ENCODE measurements at regions not wholly inside any gene's neighbourhood (a gene's known extent, or its start where the extent isn't known, plus 50 kb on each side); places are given as distances from the start of the nearest gene placed in this dataset.
"Not testable (repeated sequence)": the region's sequence is repeated elsewhere in the genome, so short reads cannot be mapped to it uniquely, and the experiment has no call there.

GRCh38 chr18:42513441-42513840 is 558.4 kb downstream of the PIK3C3 start:
- no peaks in the 10 kb centered on the region for H3K4me1 ChIP-seq
- 82 to 89% methylated on average over 1 of the region's 1 CpG for WGBS, 2 donors
- no peaks in the 10 kb centered on the region for H3K36me3 ChIP-seq
- TF ChIP-seq POLR2AphosphoS5 (IDR thresholded peaks at IDR 0.05): no peak
- TF ChIP-seq POLR2A (IDR thresholded peaks at IDR 0.05): no peak
- no peak for TF ChIP-seq EP300 (IDR thresholded peaks at IDR 0.05)
- TF ChIP-seq CTCF (IDR thresholded peaks at IDR 0.05): no peak
- no peaks in the 10 kb centered on the region for H3K27me3 ChIP-seq
- H3K27ac ChIP-seq: no peak overlapping the region
- intact Hi-C loops (cut with DNase I): no loop called here
- no peak overlapping the region for H3K4me3 ChIP-seq
- no peaks in the 10 kb centered on the region for H3K9me3 ChIP-seq
- no peak for DNase-seq

GRCh38 chr18:42514512-42514911 is 559.5 kb downstream of the PIK3C3 start:
- intact Hi-C loops (cut with DNase I): no loop called here
- Histone ChIP-seq H3K27me3 (no peaks in the 10 kb centered on the region), H3K4me3 (no peak overlapping the region), H3K9me3 (no peaks in the 10 kb centered on the region), H3K36me3 (no peaks in the 10 kb centered on the region), H3K27ac (no peak overlapping the region), H3K4me1 (no peaks in the 10 kb centered on the region)
- DNase-seq: no peak
- WGBS, 2 donors: 68 to 86% methylated on average over 3 of the region's 3 CpGs
- TF ChIP-seq CTCF (IDR thresholded peaks at IDR 0.05): no peak

- Histone ChIP-seq H3K4me3 (no peak overlapping the region), H3K36me3 (no peaks in the 10 kb centered on the region), H3K4me1 (no peaks in the 10 kb centered on the region), H3K9me3 (no peaks in the 10 kb centered on the region), H3K27me3 (no peaks in the 10 kb centered on the region), H3K27ac (no peak overlapping the region)
- TF ChIP-seq POLR2A (IDR thresholded peaks at IDR 0.05): no peak
- TF ChIP-seq EP300 (IDR thresholded peaks at IDR 0.05): no peak
- no peak for TF ChIP-seq POLR2AphosphoS5 (IDR thresholded peaks at IDR 0.05)
- no peak for TF ChIP-seq CTCF (IDR thresholded peaks at IDR 0.05)
- no peak for DNase-seq
- intact Hi-C loops (cut with DNase I): no loop called here
Observed at GRCh38 chr18:42517896-42518295, 562.9 kb downstream of the PIK3C3 start.

GRCh38 chr18:42518331-42518730 is 563.3 kb downstream of the PIK3C3 start:
- not testable (repeated sequence) for H3K36me3 ChIP-seq

GRCh38 chr18:42520138-42520537 is 565.1 kb downstream of the PIK3C3 start:
- Histone ChIP-seq H3K9me3 (no peaks in the 10 kb centered on the region), H3K27ac (no peak overlapping the region), H3K36me3 (no peaks in the 10 kb centered on the region), H3K4me3 (no peak overlapping the region), H3K27me3 (no peaks in the 10 kb centered on the region), H3K4me1 (no peaks in the 10 kb centered on the region)
- intact Hi-C loops (cut with DNase I): no loop called here
- TF ChIP-seq CTCF (IDR thresholded peaks at IDR 0.05) (no peak), POLR2AphosphoS5 (IDR thresholded peaks at IDR 0.05) (no peak), EP300 (IDR thresholded peaks at IDR 0.05) (no peak), POLR2A (IDR thresholded peaks at IDR 0.05) (no peak)
- WGBS, 2 donors: 43 to 72% methylated on average over 2 of the region's 2 CpGs
- DNase-seq: no peak

More at GRCh38 chr18:42518331-42518730, 563.3 kb downstream of the PIK3C3 start:
- H3K27ac ChIP-seq; H3K27me3 ChIP-seq; H3K4me1 ChIP-seq; intact Hi-C loops (cut with DNase I); H3K9me3 ChIP-seq; DNase-seq; H3K4me3 ChIP-seq: not testable (repeated sequence)
- 51 to 63% methylated on average over 2 of the region's 2 CpGs for WGBS, 2 donors
